Mesendoderm (in vitro differentiated cells): ENCODE measurements at regions not wholly inside any gene's neighbourhood (a gene's known extent, or its start where the extent isn't known, plus 50 kb on each side); places are given as distances from the start of the nearest gene placed in this dataset.

Source experiments
- DNase-seq: peaks from one replicate; pipeline ENCODE4 v3.0.0; 2013
- H2AK5ac ChIP-seq: 2 replicates; pipeline ENCODE4 v1.6.1; 2013; ENCODE audit warnings: low read length, inconsistent platforms
- H2BK120ac ChIP-seq: 2 replicates; pipeline ENCODE4 v1.6.1; 2013; ENCODE audit warnings: low read depth, mild to moderate bottlenecking, low read length, moderate library complexity, mixed read lengths
- H2BK15ac ChIP-seq: replicated peaks from 2 replicates; pipeline ENCODE4 v1.6.1; 2013; ENCODE audit warnings: low read depth, mild to moderate bottlenecking, moderate library complexity
- H2BK5ac ChIP-seq: 2 replicates; pipeline ENCODE4 v1.6.1; 2013; ENCODE audit warnings: low read length, inconsistent platforms
- H3K18ac ChIP-seq: 2 replicates; pipeline ENCODE4 v1.6.1; 2013; ENCODE audit warnings: mild to moderate bottlenecking, low read length, mixed read lengths
- H3K23ac ChIP-seq: one replicate; pipeline ENCODE4 v1.6.1; 2013; ENCODE audit warnings: low read length
- H3K27ac ChIP-seq: 2 replicates; pipeline ENCODE4 v1.5.1; 2013; ENCODE audit warnings: low read depth, mild to moderate bottlenecking, inconsistent platforms, low read length, moderate library complexity
- H3K27me3 ChIP-seq: 2 replicates; pipeline ENCODE4 v1.6.1; 2013; ENCODE audit warnings: low read length, control low read depth, mild to moderate bottlenecking, inconsistent platforms; ENCODE audit not compliant: insufficient read depth, poor library complexity
- H3K36me3 ChIP-seq: 2 replicates; pipeline ENCODE4 v1.6.1; 2013; ENCODE audit warnings: low read length, inconsistent platforms; ENCODE audit not compliant: control insufficient read depth, insufficient read depth
- H3K4ac ChIP-seq: one replicate; pipeline ENCODE4 v1.6.1; 2013; ENCODE audit warnings: low read depth, mild to moderate bottlenecking, low read length, moderate library complexity
- H3K4me1 ChIP-seq: 2 replicates; pipeline ENCODE4 v1.6.1; 2013; ENCODE audit warnings: low read depth, low read length, inconsistent platforms; ENCODE audit not compliant: control insufficient read depth
- H3K4me2 ChIP-seq: 2 replicates; pipeline ENCODE4 v1.6.1; 2013; ENCODE audit warnings: low read length
- H3K4me3 ChIP-seq: 2 replicates; pipeline ENCODE4 v1.5.1; 2013; ENCODE audit warnings: mild to moderate bottlenecking, low read length
- H3K56ac ChIP-seq: one replicate; pipeline ENCODE4 v1.6.1; 2013; ENCODE audit warnings: low read length
- H3K79me1 ChIP-seq: 2 replicates; pipeline ENCODE4 v1.6.1; 2013; ENCODE audit warnings: low read length, inconsistent platforms
- H3K79me2 ChIP-seq: 2 replicates; pipeline ENCODE4 v1.6.1; 2013; ENCODE audit warnings: mild to moderate bottlenecking, low read length; ENCODE audit not compliant: control insufficient read depth, insufficient read depth
- H3K9ac ChIP-seq: 2 replicates; pipeline ENCODE4 v1.6.1; 2013; ENCODE audit warnings: low read length, inconsistent platforms
- H4K5ac ChIP-seq: one replicate; pipeline ENCODE4 v1.6.1; 2013; ENCODE audit warnings: low read length
- H4K8ac ChIP-seq: one replicate; pipeline ENCODE4 v1.6.1; 2013; ENCODE audit warnings: low read depth, mild to moderate bottlenecking, control low read depth, low read length, moderate library complexity
- WGBS: extraction: QIAGEN DNeasy Blood & Tissue Kit; methylation state at CpG from one replicate; pipeline ENCODE4 v1.1.7; 2013; ENCODE audit warnings: low lambda C conversion rate, missing lambda C conversion rate; ENCODE audit not compliant: insufficient coverage; ENCODE audit errors: extremely low coverage; 5-methylcytosine and 5-hydroxymethylcytosine counted together

- Histone ChIP-seq H3K4ac (no peak overlapping the region), H2BK5ac (no peak overlapping the region), H3K18ac (no peak overlapping the region), H3K9ac (no peak overlapping the region), H4K5ac (no peak overlapping the region), H4K8ac (no peak overlapping the region), H3K56ac (no peak overlapping the region), H3K36me3 (no peaks in the 10 kb centered on the region), H2BK120ac (no peak overlapping the region), H3K27me3 (no peaks in the 10 kb centered on the region), H3K79me2 (no peaks in the 10 kb centered on the region), H3K23ac (no peak overlapping the region), H3K4me3 (no peak overlapping the region), H2AK5ac (no peak overlapping the region), H2BK15ac (no peak overlapping the region), H3K4me2 (no peak overlapping the region), H3K79me1 (no peaks in the 10 kb centered on the region), H3K4me1 (no peaks in the 10 kb centered on the region), H3K27ac (no peak overlapping the region)
- DNase-seq, result peak; percentile 81
- WGBS, result no CpG with 5 or more reads among the region's 8 CpGs
Measured at GRCh38 chr10:90665905-90666662, 191.8 kb downstream of the HTR7 start.

DNA sequence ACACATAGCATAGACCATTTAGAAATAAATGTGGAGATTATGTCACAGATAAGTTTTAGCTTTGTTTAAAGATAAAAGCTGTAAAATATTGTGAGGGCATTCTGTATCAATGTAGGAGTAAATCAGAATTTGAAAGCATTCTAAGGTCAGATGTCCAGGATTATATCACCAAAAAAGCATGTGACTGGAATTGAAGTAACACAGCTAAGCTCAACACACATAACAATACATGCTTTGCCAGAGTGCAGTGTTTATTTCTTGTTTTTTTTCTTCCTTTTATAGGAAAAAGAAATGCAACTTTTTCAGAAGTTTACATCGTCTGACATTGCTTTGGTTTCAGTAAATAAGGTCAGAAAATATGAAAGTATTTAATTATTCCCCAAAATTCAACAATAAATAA is 183.4 kb downstream of the HTR7 start:
- H2BK120ac ChIP-seq, result no peak overlapping the region
- H3K4me3 ChIP-seq, result no peak overlapping the region

GRCh38 chr10:90674928-90675327 is 182.9 kb downstream of the HTR7 start:
- Histone ChIP-seq H3K79me1 (no peaks in the 10 kb centered on the region), H3K4me3 (no peak overlapping the region), H3K79me2 (no peaks in the 10 kb centered on the region), H2BK15ac (no peak overlapping the region), H3K27ac (no peak overlapping the region), H3K4me2 (no peak overlapping the region), H3K36me3 (no peaks in the 10 kb centered on the region), H2AK5ac (no peak overlapping the region), H3K18ac (no peak overlapping the region), H3K4me1 (no peaks in the 10 kb centered on the region), H3K4ac (no peak overlapping the region), H2BK5ac (no peak overlapping the region), H3K27me3 (no peaks in the 10 kb centered on the region), H4K8ac (no peak overlapping the region), H2BK120ac (no peak overlapping the region), H3K23ac (no peak overlapping the region), H3K56ac (no peak overlapping the region), H4K5ac (no peak overlapping the region), H3K9ac (no peak overlapping the region)
- DNase-seq, result peak; percentile 3
- no CpG with 5 or more reads among the region's 5 CpGs for WGBS

More for the DNA sequence above, 183.4 kb downstream of the HTR7 start:
- no peaks in the 10 kb centered on the region for H3K79me1 ChIP-seq
- no peak overlapping the region for H3K23ac ChIP-seq
- H2AK5ac ChIP-seq, result no peak overlapping the region
- H4K8ac ChIP-seq, result no peak overlapping the region
- H4K5ac ChIP-seq, result no peak overlapping the region
- H3K18ac ChIP-seq, result no peak overlapping the region
- no peaks in the 10 kb centered on the region for H3K36me3 ChIP-seq
- H3K27ac ChIP-seq, result no peak overlapping the region
- H3K56ac ChIP-seq, result no peak overlapping the region
- DNase-seq, result no peak
- H3K27me3 ChIP-seq, result no peaks in the 10 kb centered on the region
- no peak overlapping the region for H2BK15ac ChIP-seq
- H3K79me2 ChIP-seq, result no peaks in the 10 kb centered on the region
- no peak overlapping the region for H3K4me2 ChIP-seq
- no peak overlapping the region for H3K9ac ChIP-seq
- no peak overlapping the region for H3K4ac ChIP-seq
- no peaks in the 10 kb centered on the region for H3K4me1 ChIP-seq
- no CpG with 5 or more reads among the region's 1 CpG for WGBS
- H2BK5ac ChIP-seq, result no peak overlapping the region

- Histone ChIP-seq H3K36me3 (no peaks in the 10 kb centered on the region), H3K56ac (no peak overlapping the region), H3K4me2 (no peak overlapping the region), H3K27me3 (no peaks in the 10 kb centered on the region), H3K79me1 (no peaks in the 10 kb centered on the region), H2BK15ac (no peak overlapping the region), H3K23ac (no peak overlapping the region), H3K27ac (no peak overlapping the region), H3K4ac (no peak overlapping the region), H2BK120ac (no peak overlapping the region), H3K79me2 (no peaks in the 10 kb centered on the region), H3K18ac (no peak overlapping the region), H2BK5ac (no peak overlapping the region), H3K4me3 (no peak overlapping the region), H4K8ac (no peak overlapping the region), H3K4me1 (no peaks in the 10 kb centered on the region), H2AK5ac (no peak overlapping the region), H3K9ac (no peak overlapping the region), H4K5ac (no peak overlapping the region)
- DNase-seq, result no peak
- WGBS, result no CpG with 5 or more reads among the region's 2 CpGs
Measured at GRCh38 chr10:90675621-90676020, 182.2 kb downstream of the HTR7 start.
